ENCODE measurements at regions not wholly inside any gene's neighbourhood (a gene's known extent, or its start where the extent isn't known, plus 50 kb on each side); places are given as distances from the start of the nearest gene placed in this dataset.

- H3K4me1 ChIP-seq = no peaks in the 10 kb centered on the region
- intact Hi-C loops (cut with DNase I) = no loop called here
- no peak overlapping the region for H3K27ac ChIP-seq
Observed at GRCh38 chr11:82676483-82677094, 57.1 kb downstream of the FAM181B start.

GRCh38 chr11:82675838-82676237, 57.8 kb downstream of the FAM181B start:
- intact Hi-C loops (cut with DNase I) = no loop called here

More at GRCh38 chr11:82676483-82677094, 57.1 kb downstream of the FAM181B start:
- Histone ChIP-seq H3K27me3 (no peaks in the 10 kb centered on the region), H3K4me3 (no peak overlapping the region), H3K9me3 (no peaks in the 10 kb centered on the region), H3K36me3 (no peaks in the 10 kb centered on the region)
- WGBS, 2 donors = 60 to 66% methylated on average over 3 of the region's 3 CpGs
- no peak for DNase-seq
- no peak for TF ChIP-seq POLR2AphosphoS5 (IDR thresholded peaks at IDR 0.05)
- TF ChIP-seq CTCF (IDR thresholded peaks at IDR 0.05) = no peak
- TF ChIP-seq POLR2A (IDR thresholded peaks at IDR 0.05) = no peak
- no peak for TF ChIP-seq EP300 (IDR thresholded peaks at IDR 0.05)

GRCh38 chr11:82673631-82674030, 60.0 kb downstream of the FAM181B start:
- no peak overlapping the region for H3K27ac ChIP-seq

More at GRCh38 chr11:82675838-82676237, 57.8 kb downstream of the FAM181B start:
- Histone ChIP-seq H3K4me3 (no peak overlapping the region), H3K9me3 (no peaks in the 10 kb centered on the region), H3K36me3 (no peaks in the 10 kb centered on the region), H3K27ac (no peak overlapping the region), H3K27me3 (no peaks in the 10 kb centered on the region), H3K4me1 (no peaks in the 10 kb centered on the region)
- no peak for DNase-seq
- 72 to 73% methylated on average over 5 of the region's 5 CpGs for WGBS, 2 donors
- TF ChIP-seq POLR2AphosphoS5 (IDR thresholded peaks at IDR 0.05) (no peak), EP300 (IDR thresholded peaks at IDR 0.05) (no peak)

GRCh38 chr11:82671451-82671850, 62.2 kb downstream of the FAM181B start:
- no peak overlapping the region for H3K4me3 ChIP-seq
- intact Hi-C loops (cut with DNase I) = no loop called here
- TF ChIP-seq POLR2AphosphoS5 (IDR thresholded peaks at IDR 0.05) = no peak
- TF ChIP-seq POLR2A (IDR thresholded peaks at IDR 0.05) = no peak
- no peak for TF ChIP-seq EP300 (IDR thresholded peaks at IDR 0.05)
- TF ChIP-seq CTCF (IDR thresholded peaks at IDR 0.05) = no peak
- no peaks in the 10 kb centered on the region for H3K36me3 ChIP-seq
- no peaks in the 10 kb centered on the region for H3K4me1 ChIP-seq
- WGBS, 2 donors = 87 to 88% methylated on average over 1 of the region's 1 CpG
- H3K9me3 ChIP-seq = no peaks in the 10 kb centered on the region
- H3K27me3 ChIP-seq = no peaks in the 10 kb centered on the region
- no peak for DNase-seq
- no peak overlapping the region for H3K27ac ChIP-seq

More at GRCh38 chr11:82673631-82674030, 60.0 kb downstream of the FAM181B start:
- WGBS, 2 donors = 69 to 79% methylated on average over 3 of the region's 3 CpGs
- Histone ChIP-seq H3K4me1 (no peaks in the 10 kb centered on the region), H3K27me3 (no peaks in the 10 kb centered on the region), H3K9me3 (no peaks in the 10 kb centered on the region), H3K4me3 (no peak overlapping the region), H3K36me3 (no peaks in the 10 kb centered on the region)
- intact Hi-C loops (cut with DNase I) = no loop called here
- TF ChIP-seq POLR2AphosphoS5 (IDR thresholded peaks at IDR 0.05) = no peak
- TF ChIP-seq CTCF (IDR thresholded peaks at IDR 0.05) = no peak
- no peak for TF ChIP-seq POLR2A (IDR thresholded peaks at IDR 0.05)
- TF ChIP-seq EP300 (IDR thresholded peaks at IDR 0.05) = no peak
- DNase-seq = no peak

GRCh38 chr11:82663535-82663934, 70.1 kb downstream of the FAM181B start:
- no peak for DNase-seq
- no peak overlapping the region for H3K4me3 ChIP-seq
- no peaks in the 10 kb centered on the region for H3K36me3 ChIP-seq
- H3K9me3 ChIP-seq = no peaks in the 10 kb centered on the region
- intact Hi-C loops (cut with DNase I) = no loop called here
- H3K27ac ChIP-seq = no peak overlapping the region
- H3K4me1 ChIP-seq = no peaks in the 10 kb centered on the region
- H3K27me3 ChIP-seq = no peaks in the 10 kb centered on the region
- TF ChIP-seq CTCF (IDR thresholded peaks at IDR 0.05) (no peak), POLR2AphosphoS5 (IDR thresholded peaks at IDR 0.05) (no peak), POLR2A (IDR thresholded peaks at IDR 0.05) (no peak), EP300 (IDR thresholded peaks at IDR 0.05) (no peak)
- WGBS, 2 donors = 78 to 80% methylated on average over 1 of the region's 1 CpG

All from sigmoid colon (tissue), 6 donors.